ENCODE measurements at regions not wholly inside any gene's neighbourhood (a gene's known extent, or its start where the extent isn't known, plus 50 kb on each side); places are given as distances from the start of the nearest gene placed in this dataset.

- Histone ChIP-seq H3K4me1 (ENCODE audit: control insufficient read depth in 1 of 2, insufficient read depth in 2 of 2, low read length in 2 of 2) (no peaks in the 10 kb centered on the region), H3K27ac (ENCODE audit: low read depth in 1 of 2, low read length in 2 of 2) (no peak overlapping the region), H3K9me3 (replicated peaks in 1 of 2; ENCODE audit: control insufficient read depth in 1 of 2, insufficient read depth in 1 of 2, low read length in 2 of 2) (no peaks in the 10 kb centered on the region), H3K36me3 (replicated peaks in 1 of 2; ENCODE audit: control insufficient read depth in 1 of 2, insufficient read depth in 2 of 2, low read length in 2 of 2) (no peaks in the 10 kb centered on the region), H2AFZ (ENCODE audit: insufficient read depth, low read depth, low read length, poor library complexity, severe bottlenecking) (no peak overlapping the region), H3K4me2 (replicated peaks; ENCODE audit: extremely low read depth, low read length, poor library complexity, severe bottlenecking) (no peak overlapping the region), H3K9ac (ENCODE audit: insufficient read depth, low read length, poor library complexity, severe bottlenecking) (no peak overlapping the region), H4K20me1 (ENCODE audit: insufficient read depth, low read length) (no peaks in the 10 kb centered on the region), H3K27me3 (ENCODE audit: control insufficient read depth in 2 of 2, insufficient read depth in 2 of 2, low read length in 2 of 2) (no peaks in the 10 kb centered on the region), H3K79me2 (ENCODE audit: insufficient read depth, low read length) (no peaks in the 10 kb centered on the region), H3K4me3 (replicated peaks in 1 of 3; ENCODE audit: low read depth in 2 of 3, low read length in 3 of 3) (no peak overlapping the region)
- no peak for DNase-seq
- H3K4me3 Mint-ChIP-seq, result no peak overlapping the region
- H3K27ac Mint-ChIP-seq, result no peak overlapping the region
- WGBS (ENCODE audit: insufficient coverage), result no CpG with 5 or more reads among the region's 2 CpGs
- H3K36me3 Mint-ChIP-seq, result no peaks in the 10 kb centered on the region
- no peaks in the 10 kb centered on the region for H3K4me1 Mint-ChIP-seq
- no peaks in the 10 kb centered on the region for H3K27me3 Mint-ChIP-seq (ENCODE audit: low read depth in 3 of 3)
- intact Hi-C loops (cut with micrococcal nuclease), result loop anchor here in 1 of 2 donors (10.0 kb wide), 1 partner anchor 1433 kb away; no protein-coding TSS in a partner anchor
- H3K9me3 Mint-ChIP-seq, result no peaks in the 10 kb centered on the region
- TF ChIP-seq CTCF (IDR thresholded peaks at IDR 0.05), result no peak
These were observed 166.3 kb upstream of the GRM3 start for GRCh38 chr7:86477343-86477935.

- H3K9me3 Mint-ChIP-seq, result no peaks in the 10 kb centered on the region
- H3K79me2 ChIP-seq (ENCODE audit: insufficient read depth, low read length), result no peaks in the 10 kb centered on the region
- H3K4me2 ChIP-seq (replicated peaks; ENCODE audit: extremely low read depth, low read length, poor library complexity, severe bottlenecking), result no peak overlapping the region
- H3K27ac Mint-ChIP-seq, result no peak overlapping the region
- no peaks in the 10 kb centered on the region for H3K36me3 ChIP-seq (replicated peaks in 1 of 2; ENCODE audit: control insufficient read depth in 1 of 2, insufficient read depth in 2 of 2, low read length in 2 of 2)
- H3K27me3 Mint-ChIP-seq (ENCODE audit: low read depth in 3 of 3), result no peaks in the 10 kb centered on the region
- no peak overlapping the region for H2AFZ ChIP-seq (ENCODE audit: insufficient read depth, low read depth, low read length, poor library complexity, severe bottlenecking)
- no CpG with 5 or more reads among the region's 1 CpG for WGBS (ENCODE audit: insufficient coverage)
- intact Hi-C loops (cut with micrococcal nuclease), result loop anchor here in 1 of 2 donors (10.0 kb wide), 1 partner anchor 1426 kb away; no protein-coding TSS in a partner anchor
- H3K9ac ChIP-seq (ENCODE audit: insufficient read depth, low read length, poor library complexity, severe bottlenecking), result no peak overlapping the region
- no peaks in the 10 kb centered on the region for H3K27me3 ChIP-seq (ENCODE audit: control insufficient read depth in 2 of 2, insufficient read depth in 2 of 2, low read length in 2 of 2)
- H3K4me1 Mint-ChIP-seq, result no peaks in the 10 kb centered on the region
- H4K20me1 ChIP-seq (ENCODE audit: insufficient read depth, low read length), result no peaks in the 10 kb centered on the region
- no peaks in the 10 kb centered on the region for H3K9me3 ChIP-seq (replicated peaks in 1 of 2; ENCODE audit: control insufficient read depth in 1 of 2, insufficient read depth in 1 of 2, low read length in 2 of 2)
- no peaks in the 10 kb centered on the region for H3K4me1 ChIP-seq (ENCODE audit: control insufficient read depth in 1 of 2, insufficient read depth in 2 of 2, low read length in 2 of 2)
- no peak overlapping the region for H3K27ac ChIP-seq (ENCODE audit: low read depth in 1 of 2, low read length in 2 of 2)
- H3K4me3 Mint-ChIP-seq, result no peak overlapping the region
- no peak for TF ChIP-seq CTCF (IDR thresholded peaks at IDR 0.05)
- H3K4me3 ChIP-seq (replicated peaks in 1 of 3; ENCODE audit: low read depth in 2 of 3, low read length in 3 of 3), result no peak overlapping the region
- no peaks in the 10 kb centered on the region for H3K36me3 Mint-ChIP-seq
- no peak for DNase-seq
These were observed 172.9 kb upstream of the GRM3 start for GRCh38 chr7:86470763-86471162.
